BLaER1 (cell line): ENCODE measurements at regions not wholly inside any gene's neighbourhood (a gene's known extent, or its start where the extent isn't known, plus 50 kb on each side); places are given as distances from the start of the nearest gene placed in this dataset.

Experiments
- H3K27ac ChIP-seq: shearing (Covaris generic); formaldehyde crosslinking; 2 replicates; pipeline ENCODE4 v1.8.1; 2022
- H3K27me3 ChIP-seq: shearing (Covaris generic); formaldehyde crosslinking; 2 replicates; pipeline ENCODE4 v1.8.1; 2022
- H3K36me3 ChIP-seq: shearing (Covaris generic); formaldehyde crosslinking; 2 replicates; pipeline ENCODE4 v1.8.1; 2022
- H3K4me1 ChIP-seq: shearing (Covaris generic); formaldehyde crosslinking; 2 replicates; pipeline ENCODE4 v1.8.1; 2022
- H3K4me2 ChIP-seq: shearing (Covaris generic); formaldehyde crosslinking; 2 replicates; pipeline ENCODE4 v1.8.1; 2022
- H3K4me3 ChIP-seq: shearing (Covaris generic); formaldehyde crosslinking; 2 replicates; pipeline ENCODE4 v1.8.1; 2022
- H3K9ac ChIP-seq: shearing (Covaris generic); formaldehyde crosslinking; 2 replicates; pipeline ENCODE4 v1.8.1; 2022
- H3K9me3 ChIP-seq: shearing (Covaris generic); formaldehyde crosslinking; 2 replicates; pipeline ENCODE4 v1.8.1; 2022
- H4K20me1 ChIP-seq: shearing (Covaris generic); formaldehyde crosslinking; 2 replicates; pipeline ENCODE4 v1.8.1; 2022
- Cebpa-rat ChIP-seq: shearing (Covaris generic); IDR thresholded peaks from 2 replicates; pipeline ENCODE4 v1.8.1; 2022

DNA sequence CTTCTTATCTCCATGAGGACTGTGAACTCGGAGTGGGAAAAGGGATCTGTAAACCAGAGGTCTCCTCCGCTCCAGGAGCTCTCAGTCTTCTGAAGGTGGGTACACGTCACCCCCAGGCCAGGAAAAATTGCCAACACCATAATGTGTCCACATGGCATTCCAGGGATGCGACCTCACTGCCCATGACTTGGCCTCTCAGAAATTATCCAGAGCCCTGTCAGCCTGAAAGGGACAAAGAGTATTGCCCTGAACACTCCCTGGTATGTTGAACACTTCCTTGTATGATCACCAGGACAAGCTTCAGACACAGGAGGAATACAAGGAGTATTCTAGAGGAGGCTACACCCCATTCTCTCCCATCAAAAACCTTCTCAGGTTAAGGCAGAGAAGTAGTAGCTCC is 81.0 kb upstream of the SLC7A1 start:
- Histone ChIP-seq H3K4me1 (peaks cover under 1% of the 10 kb centered on the region; the same call in 1 of the 2 replicates), H3K4me2 (no peak overlapping the region), H3K4me3 (no peak overlapping the region), H3K9ac (no peak overlapping the region), H3K27ac (no peak overlapping the region), H4K20me1 (no peaks in the 10 kb centered on the region), H3K27me3 (no peaks in the 10 kb centered on the region), H3K36me3 (no peaks in the 10 kb centered on the region), H3K9me3 (no peaks in the 10 kb centered on the region)
- no peak for TF ChIP-seq Cebpa-rat

- no peaks in the 10 kb centered on the region for H4K20me1 ChIP-seq
- H3K4me3 ChIP-seq = no peak overlapping the region
- no peaks in the 10 kb centered on the region for H3K4me1 ChIP-seq
- no peak for TF ChIP-seq Cebpa-rat
- H3K27ac ChIP-seq = no peak overlapping the region
- no peak overlapping the region for H3K4me2 ChIP-seq
- H3K36me3 ChIP-seq = no peaks in the 10 kb centered on the region
- H3K27me3 ChIP-seq = no peaks in the 10 kb centered on the region
- no peak overlapping the region for H3K9ac ChIP-seq
- no peaks in the 10 kb centered on the region for H3K9me3 ChIP-seq
These were observed 79.0 kb upstream of the SLC7A1 start for GRCh38 chr13:29674532-29674931.

GRCh38 chr13:29664591-29664990 is 69.1 kb upstream of the SLC7A1 start:
- Histone ChIP-seq H3K27me3 (no peaks in the 10 kb centered on the region), H3K9me3 (peaks cover 18% of the 10 kb centered on the region), H3K27ac (no peak overlapping the region), H4K20me1 (no peaks in the 10 kb centered on the region), H3K4me2 (no peak overlapping the region), H3K9ac (no peak overlapping the region), H3K4me1 (no peaks in the 10 kb centered on the region), H3K4me3 (no peak overlapping the region), H3K36me3 (no peaks in the 10 kb centered on the region)
- TF ChIP-seq Cebpa-rat = no peak

DNA sequence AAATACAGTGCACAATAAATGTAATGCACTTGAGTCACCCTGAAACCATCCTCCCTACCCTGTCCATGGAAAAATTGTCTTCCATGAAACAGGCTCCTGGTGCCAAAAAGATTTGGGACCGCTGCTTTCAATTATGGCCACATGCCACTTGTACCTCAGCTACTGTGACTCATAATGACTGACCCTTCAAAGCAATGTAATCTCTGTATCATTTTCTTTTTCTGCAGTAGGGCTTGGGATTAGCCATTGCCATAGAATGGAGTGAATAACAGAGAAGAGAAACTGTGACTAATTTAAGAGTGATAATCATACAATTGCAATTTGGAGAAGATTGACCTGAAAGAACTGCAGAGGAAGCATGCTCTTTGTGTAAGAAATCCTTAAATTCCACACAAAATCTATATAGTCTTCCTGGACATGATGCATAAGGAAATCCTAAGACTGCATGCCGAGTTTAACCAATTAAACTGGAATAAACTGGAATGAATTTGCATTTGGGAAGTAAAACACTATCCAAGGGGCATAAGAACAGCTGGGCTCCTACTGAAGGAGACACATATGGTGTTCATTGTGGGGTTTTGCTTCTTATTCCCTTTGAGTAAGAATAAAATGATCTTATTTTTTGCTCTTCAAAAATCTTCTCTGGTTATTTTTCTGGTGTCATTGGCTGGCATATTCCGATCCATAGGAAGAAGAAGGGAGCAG is 59.5 kb upstream of the SLC7A1 start:
- Histone ChIP-seq H4K20me1 (no peaks in the 10 kb centered on the region), H3K27ac (no peak overlapping the region), H3K36me3 (no peaks in the 10 kb centered on the region), H3K4me1 (no peaks in the 10 kb centered on the region), H3K4me2 (no peak overlapping the region), H3K4me3 (no peak overlapping the region), H3K27me3 (no peaks in the 10 kb centered on the region), H3K9me3 (peaks cover 22% of the 10 kb centered on the region), H3K9ac (no peak overlapping the region)
- no peak for TF ChIP-seq Cebpa-rat

GRCh38 chr13:29654384-29654783 is 58.9 kb upstream of the SLC7A1 start:
- no peaks in the 10 kb centered on the region for H3K36me3 ChIP-seq
- no peak overlapping the region for H3K4me3 ChIP-seq
- no peaks in the 10 kb centered on the region for H3K4me1 ChIP-seq
- no peaks in the 10 kb centered on the region for H3K27me3 ChIP-seq
- H4K20me1 ChIP-seq = no peaks in the 10 kb centered on the region
- H3K9ac ChIP-seq = no peak overlapping the region
- TF ChIP-seq Cebpa-rat = no peak
- peaks cover 16% of the 10 kb centered on the region for H3K9me3 ChIP-seq
- no peak overlapping the region for H3K27ac ChIP-seq
- H3K4me2 ChIP-seq = no peak overlapping the region

- Histone ChIP-seq H3K9ac (no peak overlapping the region), H3K27ac (no peak overlapping the region), H3K4me3 (no peak overlapping the region), H3K4me2 (no peak overlapping the region), H3K36me3 (no peaks in the 10 kb centered on the region), H3K27me3 (no peaks in the 10 kb centered on the region), H3K4me1 (no peaks in the 10 kb centered on the region), H3K9me3 (no peaks in the 10 kb centered on the region), H4K20me1 (no peaks in the 10 kb centered on the region)
- TF ChIP-seq Cebpa-rat = no peak
These were observed 53.3 kb upstream of the SLC7A1 start for GRCh38 chr13:29648760-29649159.
